ENCODE measurements at regions not wholly inside any gene's neighbourhood (a gene's known extent, or its start where the extent isn't known, plus 50 kb on each side); places are given as distances from the start of the nearest gene placed in this dataset.

DNA sequence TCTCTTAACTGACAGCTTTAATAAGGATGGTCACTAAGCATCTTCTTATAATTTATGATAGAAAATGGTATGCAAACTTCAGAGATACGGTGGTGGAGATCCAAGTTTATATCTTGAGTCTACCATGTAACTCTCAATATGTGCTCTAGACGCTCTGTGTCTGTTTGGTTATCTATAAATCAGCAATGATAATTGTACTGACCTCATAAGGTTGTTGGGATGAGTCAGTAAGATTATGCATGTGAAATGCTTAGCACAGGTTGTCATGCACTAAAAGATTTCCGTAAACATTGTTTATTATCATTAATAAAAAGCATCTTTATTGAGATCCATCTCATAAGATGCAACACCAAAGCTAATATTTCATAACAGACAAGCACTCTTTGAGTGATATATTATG, 1094.9 kb upstream of the EEF2KMT start:
- TF ChIP-seq, protein P1, sequence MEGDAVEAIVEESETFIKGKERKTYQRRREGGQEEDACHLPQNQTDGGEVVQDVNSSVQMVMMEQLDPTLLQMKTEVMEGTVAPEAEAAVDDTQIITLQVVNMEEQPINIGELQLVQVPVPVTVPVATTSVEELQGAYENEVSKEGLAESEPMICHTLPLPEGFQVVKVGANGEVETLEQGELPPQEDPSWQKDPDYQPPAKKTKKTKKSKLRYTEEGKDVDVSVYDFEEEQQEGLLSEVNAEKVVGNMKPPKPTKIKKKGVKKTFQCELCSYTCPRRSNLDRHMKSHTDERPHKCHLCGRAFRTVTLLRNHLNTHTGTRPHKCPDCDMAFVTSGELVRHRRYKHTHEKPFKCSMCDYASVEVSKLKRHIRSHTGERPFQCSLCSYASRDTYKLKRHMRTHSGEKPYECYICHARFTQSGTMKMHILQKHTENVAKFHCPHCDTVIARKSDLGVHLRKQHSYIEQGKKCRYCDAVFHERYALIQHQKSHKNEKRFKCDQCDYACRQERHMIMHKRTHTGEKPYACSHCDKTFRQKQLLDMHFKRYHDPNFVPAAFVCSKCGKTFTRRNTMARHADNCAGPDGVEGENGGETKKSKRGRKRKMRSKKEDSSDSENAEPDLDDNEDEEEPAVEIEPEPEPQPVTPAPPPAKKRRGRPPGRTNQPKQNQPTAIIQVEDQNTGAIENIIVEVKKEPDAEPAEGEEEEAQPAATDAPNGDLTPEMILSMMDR (IDR thresholded peaks at IDR 0.05) = no peak
- no peak for TF ChIP-seq POLR2A (IDR thresholded peaks at IDR 0.05)
